GM18517 (cell line): ENCODE measurements at regions not wholly inside any gene's neighbourhood (a gene's known extent, or its start where the extent isn't known, plus 50 kb on each side); places are given as distances from the start of the nearest gene placed in this dataset.

Experiments
- ATAC-seq: cut with Tn5 transposase; IDR thresholded peaks from one replicate; pipeline ENCODE4 v1.9.1; 2021; ENCODE audit warnings: mild to moderate bottlenecking, moderate library complexity; ENCODE audit not compliant: unreplicated experiment

GRCh38 chr5:18091142-18091541 is 456.9 kb downstream of the TAF11L14 start:
- ATAC-seq: no peak

- no peak for ATAC-seq
Measured at GRCh38 chr5:18091758-18092157, 457.5 kb downstream of the TAF11L14 start.

- no peak for ATAC-seq
Measured at GRCh38 chr5:18095061-18095460, 460.8 kb downstream of the TAF11L14 start.

DNA sequence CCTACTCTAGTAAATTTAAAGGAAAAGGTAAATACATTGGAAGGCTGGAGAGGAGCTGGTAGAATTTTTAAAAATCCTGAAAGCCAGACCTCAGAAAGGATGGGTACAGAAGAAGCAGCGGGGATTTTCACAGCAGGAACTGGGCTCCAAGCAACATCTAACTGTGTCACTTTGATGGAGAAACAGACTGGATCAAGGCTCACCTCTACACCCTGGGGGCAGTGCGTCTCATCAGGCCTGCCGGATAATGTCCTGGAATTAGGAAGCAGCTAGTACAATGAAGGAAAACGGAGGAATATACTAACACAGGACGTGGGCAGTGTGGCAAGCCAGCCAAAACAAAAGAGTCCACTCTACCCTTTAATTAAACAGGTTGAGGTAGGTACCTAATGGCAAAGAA is 463.6 kb downstream of the TAF11L14 start:
- ATAC-seq: no peak

DNA sequence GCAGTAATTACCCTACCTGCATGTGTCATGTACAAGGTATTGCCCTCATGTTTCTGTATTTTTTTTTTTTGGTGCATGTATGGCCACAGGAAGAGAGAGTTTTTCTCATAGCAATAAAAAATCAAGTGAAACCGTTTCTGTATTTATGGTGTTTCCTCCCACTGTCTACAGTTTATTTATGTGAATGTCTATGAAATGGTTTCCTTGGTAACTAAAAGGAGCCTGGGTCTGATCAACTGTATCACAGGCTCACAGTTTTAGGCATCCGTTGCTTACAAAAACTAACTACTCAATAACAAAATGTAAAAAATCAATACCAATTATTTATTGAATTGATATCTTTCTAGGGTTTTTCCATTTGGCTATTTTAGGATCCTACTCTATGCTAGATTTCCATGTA is 464.4 kb downstream of the TAF11L14 start:
- ATAC-seq: no peak

DNA sequence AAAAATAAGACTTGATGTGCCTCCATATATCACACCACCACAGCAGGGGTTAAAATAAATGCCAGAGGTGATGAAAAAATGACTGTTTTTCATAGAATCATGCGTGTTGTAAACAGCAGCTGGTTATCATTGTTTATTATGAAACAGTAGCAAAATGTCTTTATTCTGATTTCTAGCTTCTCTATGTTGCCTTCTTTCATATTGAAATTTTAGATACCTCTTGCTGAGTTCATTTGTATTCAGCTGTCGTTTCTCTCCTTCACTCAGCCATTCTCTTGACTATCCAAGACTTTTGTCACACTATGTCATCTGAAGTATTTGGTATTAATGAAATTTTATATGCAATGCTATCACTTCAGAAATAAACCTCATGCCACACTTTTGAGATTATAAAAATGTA is 465.0 kb downstream of the TAF11L14 start:
- no peak for ATAC-seq

DNA sequence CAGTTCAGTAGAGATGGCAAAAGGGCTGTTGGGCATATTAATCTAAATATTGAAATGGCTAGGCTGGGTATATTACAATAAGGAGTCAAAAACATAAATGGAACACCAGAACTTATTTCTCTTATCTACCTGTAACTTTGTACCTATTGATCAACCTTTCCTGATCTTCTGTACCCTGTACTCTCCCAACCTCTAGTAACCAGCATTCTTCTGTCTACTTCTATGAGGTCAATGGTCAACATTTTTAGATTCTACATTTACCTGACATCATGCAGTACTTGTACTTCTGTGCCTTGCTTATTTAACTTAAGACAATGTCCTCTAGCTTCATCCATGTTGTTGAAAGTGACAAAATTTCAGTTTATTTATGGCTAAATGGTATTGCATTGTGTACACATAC is 467.3 kb downstream of the TAF11L14 start:
- ATAC-seq: no peak

- ATAC-seq: no peak
Measured at GRCh38 chr5:18102733-18103132, 468.5 kb downstream of the TAF11L14 start.

DNA sequence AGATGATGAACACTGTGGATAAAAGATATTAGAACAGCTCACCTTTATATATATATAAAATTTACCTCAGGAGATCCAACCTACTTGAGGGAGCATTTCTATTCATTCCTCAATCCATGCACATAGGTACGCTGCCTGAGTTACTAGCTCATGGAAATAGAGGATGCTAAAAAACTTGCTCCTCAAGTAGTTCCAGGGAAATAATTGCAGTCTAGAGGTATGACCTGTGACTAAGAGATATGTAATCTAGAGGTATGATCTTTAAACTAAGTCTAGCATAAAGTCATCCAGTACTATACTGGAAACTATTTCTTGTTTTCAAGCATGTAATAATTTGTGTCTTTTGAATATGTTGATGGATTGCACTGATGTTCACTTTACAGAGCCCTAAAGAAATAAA is 471.2 kb downstream of the TAF11L14 start:
- ATAC-seq: no peak

DNA sequence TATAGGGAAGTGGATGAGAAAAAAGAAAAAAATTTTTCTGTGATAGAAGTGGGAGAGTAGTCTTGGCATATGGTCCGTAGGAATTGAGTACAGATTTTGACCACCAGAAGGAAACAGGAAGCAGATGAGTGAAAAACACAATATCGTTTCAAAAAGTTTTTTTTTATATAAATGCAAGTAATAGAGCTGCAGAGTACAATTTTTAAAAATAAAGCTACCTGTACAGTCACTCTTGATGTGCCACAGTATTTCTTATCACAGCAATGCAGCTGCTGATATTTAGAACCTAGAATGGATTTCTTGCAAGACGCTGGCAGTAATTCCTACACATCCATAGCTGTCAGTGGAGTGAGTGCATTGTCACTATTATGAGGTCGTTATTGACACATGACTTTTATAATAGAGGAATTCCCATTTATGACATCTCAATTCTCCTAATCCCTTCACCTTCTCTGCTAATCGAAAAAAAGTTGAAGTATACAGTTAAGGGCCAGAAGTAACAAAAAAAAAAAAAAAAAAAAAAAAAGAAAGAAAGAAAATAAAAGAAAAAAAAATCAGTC is 477.7 kb downstream of the TAF11L14 start:
- no peak for ATAC-seq

- no peak for ATAC-seq
Measured at GRCh38 chr5:18113721-18114120, 479.5 kb downstream of the TAF11L14 start.

DNA sequence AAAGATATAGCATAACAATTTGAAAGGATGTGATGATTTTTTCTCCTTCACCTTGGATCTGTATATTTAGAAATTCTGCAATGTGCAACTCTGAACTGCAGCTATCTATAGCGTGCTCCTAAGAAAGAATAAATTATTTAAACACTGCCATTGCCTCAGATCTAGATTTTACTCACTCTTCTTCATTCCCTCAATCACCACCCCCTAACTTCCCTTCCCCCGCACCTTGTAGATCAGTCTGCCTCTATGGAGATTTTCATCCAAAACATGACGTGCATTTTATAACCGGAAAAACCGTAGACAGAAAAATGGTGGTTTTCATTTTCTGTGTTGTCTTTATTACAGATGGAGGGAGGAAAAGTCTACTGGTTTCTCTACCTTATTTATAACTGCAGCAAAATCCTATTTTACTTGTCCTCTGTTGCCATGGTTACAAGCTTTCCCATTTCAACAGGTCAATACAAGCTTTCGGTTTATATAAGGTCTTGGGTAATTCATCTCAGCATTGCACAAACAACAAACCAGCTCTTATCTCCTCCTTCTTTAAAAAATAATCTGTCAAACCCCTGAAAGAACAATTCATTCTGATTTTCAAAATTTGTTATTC is 480.0 kb downstream of the TAF11L14 start:
- no peak for ATAC-seq

DNA sequence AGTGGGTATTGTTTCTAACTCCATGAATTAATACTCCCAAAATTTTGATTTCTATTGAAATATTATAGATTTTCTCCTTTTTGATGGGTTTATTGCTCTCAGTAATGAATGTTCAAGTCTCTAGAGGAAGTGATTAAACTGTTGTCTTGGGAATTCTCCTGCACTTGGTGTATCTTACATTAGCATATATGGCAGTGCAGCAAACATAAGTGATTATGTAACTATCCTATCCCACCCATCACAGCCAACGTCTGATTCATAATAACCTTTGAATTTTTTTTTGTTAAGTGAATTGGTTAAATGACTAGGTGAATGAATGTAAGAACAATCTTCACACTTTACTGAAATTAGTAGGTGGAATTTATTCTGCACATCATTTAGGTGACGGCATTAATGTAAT is 483.7 kb downstream of the TAF11L14 start:
- ATAC-seq: no peak

- no peak for ATAC-seq
Measured at GRCh38 chr5:18119156-18119785, 485.0 kb downstream of the TAF11L14 start.

DNA sequence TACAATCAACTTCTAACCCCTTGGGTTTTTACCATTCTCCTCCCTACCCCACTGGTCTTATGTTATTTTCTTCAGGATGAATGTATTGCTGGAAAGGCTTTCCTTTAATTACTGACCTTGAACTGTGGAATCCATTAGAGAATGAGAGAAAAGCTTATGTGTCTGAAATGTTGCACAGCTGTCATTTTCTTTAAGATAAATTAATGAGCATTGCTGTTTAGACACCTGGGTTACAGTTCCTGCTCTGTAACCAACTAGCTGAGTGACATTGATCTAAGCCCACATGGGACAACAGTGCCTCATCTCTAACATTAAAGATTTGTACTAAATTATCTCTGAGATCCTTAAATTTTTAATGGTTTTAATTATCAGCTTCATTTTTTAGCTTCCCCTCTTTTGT is 507.0 kb downstream of the TAF11L14 start:
- ATAC-seq: no peak

DNA sequence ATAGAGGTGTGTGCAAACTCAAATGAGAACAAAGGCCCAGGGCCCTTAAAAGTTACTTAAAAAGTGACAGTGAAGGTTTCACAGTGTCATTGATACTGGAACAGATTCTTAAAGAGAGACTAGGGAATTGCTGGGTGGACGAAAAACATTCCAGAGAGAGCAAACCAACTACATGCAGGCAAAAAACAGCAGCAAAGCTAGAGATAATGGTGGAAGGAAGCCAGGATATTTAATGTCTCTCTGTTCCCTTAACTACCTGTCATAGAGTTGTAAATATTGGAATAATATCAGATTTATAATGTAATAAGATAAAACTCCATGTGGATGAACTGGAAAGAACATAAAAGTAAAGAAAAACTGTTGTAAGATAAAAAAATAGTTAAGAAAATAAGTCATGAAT is 508.6 kb downstream of the TAF11L14 start:
- ATAC-seq: no peak

- no peak for ATAC-seq
Measured at GRCh38 chr5:18152671-18153070, 518.4 kb downstream of the TAF11L14 start.

DNA sequence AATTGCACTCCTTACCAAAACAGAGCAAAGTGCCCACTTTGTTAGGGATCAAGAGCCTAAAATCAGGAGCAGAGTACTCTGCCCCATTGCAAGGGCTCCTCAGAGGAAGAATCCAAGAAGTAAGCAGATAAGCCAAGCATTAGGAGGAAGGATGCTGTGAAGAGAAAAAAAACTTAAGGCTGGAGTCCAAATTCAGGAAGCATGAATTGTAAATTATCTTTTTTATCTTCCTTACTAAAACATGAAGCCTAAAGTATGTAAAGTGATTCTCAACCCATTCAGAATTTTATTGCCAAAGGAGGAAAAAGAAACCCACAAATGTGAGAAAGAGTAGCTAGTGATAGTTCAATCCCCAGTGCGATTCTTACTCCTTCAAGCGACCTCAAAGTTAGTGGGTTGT is 523.9 kb downstream of the TAF11L14 start:
- ATAC-seq: no peak

DNA sequence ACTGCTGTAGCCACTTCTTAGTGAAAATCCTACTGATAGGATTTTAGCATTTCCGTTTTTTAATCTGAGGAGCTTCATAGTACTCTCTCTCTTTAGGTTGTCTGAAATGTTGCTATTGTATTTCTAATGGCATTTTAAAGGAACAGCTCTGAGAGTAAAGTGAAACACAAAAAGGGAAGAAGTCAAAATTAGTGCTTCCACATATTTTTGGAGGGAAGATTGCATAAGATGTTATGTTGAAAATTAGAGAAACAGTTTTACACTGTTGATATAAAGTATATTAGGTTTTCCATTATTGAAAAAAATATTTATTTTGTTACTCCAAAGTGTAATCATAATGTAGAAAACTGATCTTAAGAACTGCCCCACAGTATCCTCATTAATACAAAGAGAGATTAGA is 525.1 kb downstream of the TAF11L14 start:
- ATAC-seq: no peak

- no peak for ATAC-seq
Measured at GRCh38 chr5:18171684-18172083, 537.4 kb downstream of the TAF11L14 start.

GRCh38 chr5:18179579-18179978 is 545.3 kb downstream of the TAF11L14 start:
- ATAC-seq: no peak

DNA sequence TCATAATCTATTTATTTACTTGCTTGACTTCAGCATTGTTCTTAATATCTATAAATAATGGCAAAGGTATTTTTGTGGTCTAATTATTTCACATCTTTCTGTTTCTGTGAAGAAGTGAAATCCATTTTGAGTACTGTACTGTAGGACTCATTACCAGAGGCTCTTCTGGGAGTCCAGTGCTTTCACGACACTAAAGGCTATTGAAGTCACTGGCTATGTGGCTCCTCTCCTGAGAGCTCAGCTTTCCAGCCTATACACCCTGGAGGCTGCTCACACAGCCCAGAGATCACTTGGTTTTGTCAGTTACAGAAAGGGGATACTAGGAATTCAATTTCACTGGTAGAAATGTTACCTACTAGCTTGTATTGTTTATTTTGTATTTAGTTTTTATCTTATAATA is 547.3 kb downstream of the TAF11L14 start:
- ATAC-seq: no peak

- no peak for ATAC-seq
Measured at GRCh38 chr5:18195910-18196309, 561.6 kb downstream of the TAF11L14 start.
